GM12874 (cell line): ENCODE measurements at regions not wholly inside any gene's neighbourhood (a gene's known extent, or its start where the extent isn't known, plus 50 kb on each side); places are given as distances from the start of the nearest gene placed in this dataset.

Experiments used
- CTCF ChIP-seq: IDR thresholded peaks from 2 replicates; pipeline ENCODE4 v1.5.1; 2011; ENCODE audit warnings: low read depth, mild to moderate bottlenecking, control low read depth, low read length, moderate library complexity; ENCODE audit not compliant: insufficient read depth

- TF ChIP-seq CTCF, result no peak
These were observed 270.4 kb downstream of the MIAT start for GRCh38 chr22:26927821-26928220.

- TF ChIP-seq CTCF, result no peak
These were observed 274.1 kb downstream of the MIAT start for GRCh38 chr22:26931471-26931870.

GRCh38 chr22:26933105-26933590, 275.8 kb downstream of the MIAT start:
- TF ChIP-seq CTCF, result no peak

GRCh38 chr22:26937213-26937612, 279.8 kb downstream of the MIAT start:
- no peak for TF ChIP-seq CTCF

GRCh38 chr22:26939466-26939865, 282.1 kb downstream of the MIAT start:
- TF ChIP-seq CTCF, result no peak

- no peak for TF ChIP-seq CTCF
These were observed 284.7 kb downstream of the MIAT start for GRCh38 chr22:26941896-26942636.

GRCh38 chr22:26942637-26942957, 285.2 kb downstream of the MIAT start:
- TF ChIP-seq CTCF, result no peak
